NK-92 treated with Interleukin-12 subunit alpha and Interleukin-12 subunit beta, amount 100 ng/mL, for 24 hours (cell line): ENCODE measurements at regions not wholly inside any gene's neighbourhood (a gene's known extent, or its start where the extent isn't known, plus 50 kb on each side); places are given as distances from the start of the nearest gene placed in this dataset.

Experiments used
- DNase-seq: peaks from one replicate; lab custom pipeline; 2025; lab: John Stamatoyannopoulos, UW

DNA sequence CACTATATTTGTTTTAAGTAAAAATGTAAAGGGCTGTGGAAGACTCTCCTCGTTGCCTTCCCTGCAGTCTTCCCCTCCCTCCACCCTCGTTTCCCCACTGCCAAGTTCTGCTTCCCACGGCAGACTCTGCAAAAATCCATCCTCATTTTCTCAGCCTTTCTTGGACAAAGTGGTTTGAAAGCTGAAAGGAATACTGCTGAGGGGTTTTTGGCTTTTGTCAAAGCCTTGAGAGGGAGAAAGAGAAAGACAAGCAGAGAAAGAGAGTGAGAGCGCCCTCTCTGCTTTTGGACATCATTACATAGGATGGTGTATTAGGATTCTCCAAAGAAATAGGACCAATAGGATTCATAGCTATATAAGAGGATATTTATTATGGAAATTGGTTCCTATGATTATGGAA is 455.9 kb upstream of the SOX11 start:
- DNase-seq = no peak

DNA sequence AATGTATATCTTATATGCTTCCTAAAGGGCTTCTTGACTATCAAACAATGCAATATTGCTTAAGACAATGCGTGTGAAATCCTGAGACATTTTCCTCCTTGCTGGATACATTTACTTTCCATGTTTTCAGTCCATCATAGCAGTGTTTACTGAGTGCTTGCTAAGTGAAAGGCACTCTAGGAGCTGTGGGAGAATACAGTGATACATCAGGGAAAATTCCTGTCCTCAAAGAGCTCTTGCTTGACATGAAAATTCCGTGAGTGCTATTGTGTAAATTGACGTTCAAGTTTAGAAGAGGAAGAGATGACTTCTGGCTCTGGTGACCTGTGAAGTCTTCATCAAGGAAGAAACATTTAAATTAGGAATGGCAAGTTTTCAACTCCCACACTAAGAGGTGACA is 449.4 kb upstream of the SOX11 start:
- DNase-seq = no peak

DNA sequence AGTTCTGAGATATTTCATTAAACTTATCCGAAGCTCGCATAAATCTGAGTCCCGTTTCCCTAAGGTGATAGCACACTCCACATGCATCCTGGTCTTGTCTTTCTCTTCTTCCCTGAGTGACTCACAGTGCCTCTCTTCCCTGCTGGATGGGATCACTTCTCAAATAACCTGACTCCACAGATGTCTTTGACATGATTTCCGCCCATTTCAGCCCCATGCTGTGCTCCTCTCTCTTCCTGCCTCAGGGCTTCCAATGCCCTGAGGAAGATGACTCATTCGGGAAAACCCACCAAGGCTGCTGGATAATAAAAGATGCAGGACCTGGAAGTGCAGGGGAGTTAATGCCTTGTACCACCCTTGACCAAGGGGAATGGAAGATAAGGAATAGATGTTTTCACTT is 441.7 kb upstream of the SOX11 start:
- no peak for DNase-seq

DNA sequence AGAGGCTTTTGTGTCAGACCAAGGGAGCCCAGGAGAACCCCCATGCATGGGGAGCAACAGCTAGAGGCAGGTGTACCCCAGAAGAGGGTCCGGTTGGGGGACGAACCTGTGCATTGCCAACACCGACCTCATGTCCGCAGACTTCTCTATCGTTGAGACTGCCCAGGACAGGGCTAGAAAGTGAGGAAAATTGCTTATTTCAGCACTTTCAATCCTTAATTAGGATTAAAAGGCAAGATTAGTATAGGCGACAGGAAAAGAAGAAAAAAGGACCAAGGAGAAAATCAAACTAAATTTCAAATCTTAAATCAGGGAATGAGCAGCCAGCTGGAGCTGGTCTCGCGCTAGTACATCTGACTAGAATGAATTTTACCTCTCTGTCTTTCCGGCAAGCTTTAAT is 438.9 kb upstream of the SOX11 start:
- no peak for DNase-seq

DNA sequence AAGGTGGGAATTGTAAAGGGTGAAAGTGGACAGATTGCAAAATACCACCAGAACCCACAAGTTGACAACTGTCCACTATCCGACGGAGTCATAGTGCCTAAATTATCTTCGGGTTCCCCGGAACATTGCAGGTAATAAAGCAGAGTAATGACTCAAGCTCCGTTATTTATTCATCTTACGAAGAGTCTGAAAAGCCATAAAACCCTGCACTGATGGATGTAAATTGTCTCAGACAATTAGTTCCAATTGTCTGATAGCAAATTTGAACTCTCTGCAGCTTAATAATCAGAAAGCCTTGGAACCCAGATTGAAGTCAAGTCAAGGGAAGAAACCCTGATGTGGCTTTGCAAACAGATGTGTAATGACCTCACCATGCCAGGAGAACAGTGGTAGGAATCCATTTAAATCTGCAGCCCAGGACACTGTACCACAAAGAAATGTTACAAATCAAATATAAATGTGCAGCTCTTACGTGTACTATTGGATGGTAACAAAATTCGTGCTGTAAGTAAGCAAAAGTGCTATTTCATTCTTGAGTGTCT is 437.3 kb upstream of the SOX11 start:
- no peak for DNase-seq

DNA sequence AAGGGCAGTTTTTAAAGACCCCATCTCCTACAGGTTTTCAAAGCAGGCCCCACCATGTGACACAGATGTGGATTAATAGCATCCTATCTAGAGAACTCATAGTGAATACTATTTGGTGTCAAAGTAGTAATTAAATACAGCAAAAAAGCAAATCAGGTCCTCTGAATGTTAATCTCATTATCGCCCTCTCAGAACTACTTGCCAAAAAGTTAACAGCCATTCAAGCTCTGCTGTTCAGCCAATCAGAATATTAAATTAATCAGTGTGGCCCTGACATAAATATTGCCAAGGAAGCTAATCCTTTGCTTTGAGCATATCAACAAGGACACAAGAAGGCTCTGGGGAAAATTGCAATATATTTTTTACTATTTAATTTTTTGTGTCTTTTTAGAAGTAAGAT is 428.9 kb upstream of the SOX11 start:
- no peak for DNase-seq

DNA sequence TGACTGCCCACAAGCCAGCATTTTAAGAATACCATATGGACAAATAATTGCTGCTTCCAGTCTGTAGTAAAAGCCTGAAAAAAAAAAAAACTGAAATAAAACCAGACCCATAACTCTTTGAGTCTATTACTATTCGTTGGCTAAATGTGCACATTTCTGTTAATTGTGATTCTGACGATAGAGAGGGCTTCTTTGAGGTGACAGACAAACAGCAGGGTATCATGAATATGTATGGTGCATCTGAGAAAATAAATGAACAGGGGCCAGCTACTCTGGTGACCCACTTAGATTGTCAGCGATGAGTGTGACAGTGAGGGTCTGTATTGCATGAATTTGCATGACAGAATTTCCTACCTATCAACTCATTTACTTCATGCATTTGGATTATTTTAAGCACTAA is 427.8 kb upstream of the SOX11 start:
- no peak for DNase-seq

DNA sequence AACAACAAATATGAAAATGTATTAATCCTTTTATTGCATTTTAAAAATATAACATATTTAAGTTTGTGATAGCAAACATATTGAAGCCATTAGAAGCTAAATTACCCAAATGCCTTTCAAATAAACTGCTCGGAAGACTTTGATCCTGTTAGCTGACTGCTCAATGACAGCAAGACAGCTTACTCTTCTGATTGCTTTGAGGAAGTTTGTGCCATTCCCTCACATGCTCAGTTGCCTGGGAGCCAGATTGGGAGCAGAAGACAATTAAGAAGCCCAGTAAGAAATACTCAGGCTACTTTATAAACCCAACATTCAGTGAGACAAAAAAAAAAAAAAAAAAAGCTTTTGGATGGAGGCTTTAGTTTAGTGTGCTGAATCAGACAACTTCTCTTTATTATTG is 407.1 kb upstream of the SOX11 start:
- no peak for DNase-seq

DNA sequence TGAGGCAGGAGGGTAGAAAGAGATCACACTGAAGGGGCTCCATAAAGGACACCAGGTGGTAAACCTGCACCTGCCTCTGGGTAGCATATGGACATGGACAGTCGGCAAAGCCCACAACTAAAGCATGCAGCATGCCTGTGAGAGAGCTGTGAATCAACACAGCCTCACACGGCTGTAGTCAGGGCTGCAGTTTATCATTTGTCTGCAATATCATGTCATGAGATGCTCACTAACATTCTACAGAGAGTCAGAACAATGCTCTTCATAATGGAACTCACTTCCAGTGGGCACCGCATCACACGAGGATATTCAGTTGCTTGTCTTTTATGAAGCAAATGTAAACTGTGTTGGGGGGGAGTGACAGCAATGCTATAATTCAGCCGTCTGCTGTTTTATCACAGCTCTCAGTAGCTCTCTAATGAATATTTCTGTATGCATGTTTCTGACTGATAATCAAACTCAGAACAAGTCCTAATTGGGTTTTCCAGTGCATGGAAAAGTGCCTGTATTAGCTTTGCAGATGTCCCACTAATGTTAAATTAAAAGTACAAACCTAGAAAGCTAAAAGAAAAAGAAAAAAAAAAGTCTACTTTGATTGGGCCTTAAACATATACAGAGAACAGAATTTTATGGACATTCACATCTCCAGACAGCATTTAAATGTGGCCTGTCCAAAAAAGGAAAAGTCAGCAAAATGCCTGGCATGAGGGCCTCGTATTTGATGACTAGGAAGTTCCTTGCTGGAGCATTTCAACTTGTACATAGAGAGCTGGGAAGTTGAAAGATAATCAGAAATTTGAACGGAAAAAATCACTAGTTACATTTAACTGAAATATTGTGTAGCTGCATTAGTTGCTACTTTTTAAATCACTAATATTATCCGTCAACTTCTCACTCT is 406.1 kb upstream of the SOX11 start:
- DNase-seq = no peak

DNA sequence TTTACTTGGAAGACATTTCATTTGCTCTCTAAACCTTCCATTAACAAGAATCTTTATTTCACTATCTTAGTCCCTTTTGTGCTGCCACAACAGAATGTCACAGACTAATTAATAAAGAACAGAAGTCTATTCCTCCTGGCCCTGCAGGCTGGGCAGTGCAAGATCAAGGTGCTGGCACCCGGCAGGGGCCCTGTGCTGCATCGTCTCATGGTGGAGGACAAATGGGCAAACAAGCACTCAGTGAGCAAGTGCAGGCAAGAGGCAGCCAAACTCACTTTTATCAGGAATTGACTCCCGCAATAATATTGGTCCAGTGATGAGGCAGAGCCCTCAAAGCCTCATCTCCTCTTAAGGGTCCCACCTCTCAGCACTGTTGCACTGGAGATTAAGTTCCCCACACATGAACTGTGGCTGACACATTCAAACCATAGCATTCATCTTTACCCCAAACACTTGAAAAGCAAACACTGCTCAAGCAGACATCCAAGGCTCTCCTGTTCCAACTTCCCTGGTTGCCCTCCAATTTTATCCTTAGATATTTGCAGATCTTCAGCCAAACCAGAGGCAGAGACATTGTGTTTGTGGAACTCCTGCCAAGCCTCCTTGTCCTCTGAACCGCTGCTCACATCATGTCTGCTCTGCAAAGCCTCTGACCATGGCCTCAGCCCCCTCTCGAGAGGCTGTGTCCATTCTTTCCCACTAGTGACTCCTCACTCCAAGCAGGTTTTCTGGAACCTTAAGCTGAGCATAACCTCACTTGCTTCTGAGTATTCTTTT is 404.4 kb upstream of the SOX11 start:
- no peak for DNase-seq

DNA sequence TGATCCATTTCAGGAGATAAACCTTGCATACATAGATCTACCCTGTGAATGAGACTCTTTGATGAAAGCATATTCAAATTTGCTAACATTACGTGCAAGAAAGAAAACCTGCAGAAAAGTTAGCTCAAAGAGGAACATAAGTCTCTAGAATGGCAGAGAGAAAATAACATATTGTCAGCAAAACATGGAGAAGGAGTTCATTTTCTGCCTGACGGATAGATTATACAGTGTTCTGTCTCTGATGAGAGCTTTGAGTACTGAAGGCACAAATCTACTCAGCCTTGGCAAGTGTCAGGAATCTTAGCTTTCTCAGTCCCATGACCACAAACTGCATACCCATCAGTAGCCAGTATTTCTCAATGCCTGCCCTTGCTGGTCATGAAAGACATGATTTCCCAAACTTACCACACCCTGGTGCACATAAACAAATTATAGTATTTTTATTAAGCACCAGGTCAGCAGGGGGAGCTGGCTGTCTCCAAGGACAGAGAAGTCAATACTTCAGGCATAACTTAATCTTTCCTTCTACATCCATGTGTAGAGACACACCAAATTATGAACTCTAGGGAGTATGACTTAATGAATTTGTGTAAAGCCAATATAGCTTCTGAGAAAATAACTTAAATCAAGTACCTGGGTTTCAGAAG is 401.2 kb upstream of the SOX11 start:
- DNase-seq = no peak

DNA sequence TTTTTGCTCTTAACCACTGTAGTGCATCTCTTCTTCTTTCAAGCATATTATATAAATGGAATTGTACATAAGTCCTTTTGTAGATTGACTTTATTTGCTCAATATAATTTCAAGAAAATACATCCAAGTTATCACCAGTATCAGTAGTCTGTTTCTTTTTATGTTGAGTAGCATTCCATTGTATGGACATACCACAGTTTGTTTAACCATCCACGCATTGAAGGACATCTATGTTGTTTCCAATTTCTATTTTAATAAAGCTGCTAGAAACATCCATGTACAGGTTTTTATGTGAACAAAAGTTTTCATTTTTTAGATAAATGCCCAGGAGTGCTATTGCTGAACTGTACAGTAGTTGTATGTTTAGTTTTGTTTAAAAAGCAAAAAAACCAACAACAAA is 387.5 kb upstream of the SOX11 start:
- DNase-seq = no peak

DNA sequence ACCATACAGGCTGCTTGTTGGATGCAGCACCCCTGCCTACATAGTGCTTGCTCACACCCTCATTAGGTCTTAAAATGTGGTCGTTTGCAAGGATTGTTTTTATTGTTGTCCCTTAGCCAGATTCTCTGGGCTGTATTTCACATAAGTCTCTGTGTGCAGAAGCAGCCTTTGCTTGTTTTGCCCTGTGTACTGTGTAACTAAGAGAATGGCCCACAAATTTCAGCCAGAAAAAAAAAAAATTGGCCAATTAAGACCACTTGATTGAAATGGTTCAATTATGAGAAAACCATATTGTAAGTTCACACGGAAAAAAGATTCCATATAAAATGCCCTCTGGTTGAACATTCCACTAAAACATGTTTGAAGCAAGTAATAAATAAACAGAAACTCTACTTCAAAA is 377.1 kb upstream of the SOX11 start:
- DNase-seq = no peak

DNA sequence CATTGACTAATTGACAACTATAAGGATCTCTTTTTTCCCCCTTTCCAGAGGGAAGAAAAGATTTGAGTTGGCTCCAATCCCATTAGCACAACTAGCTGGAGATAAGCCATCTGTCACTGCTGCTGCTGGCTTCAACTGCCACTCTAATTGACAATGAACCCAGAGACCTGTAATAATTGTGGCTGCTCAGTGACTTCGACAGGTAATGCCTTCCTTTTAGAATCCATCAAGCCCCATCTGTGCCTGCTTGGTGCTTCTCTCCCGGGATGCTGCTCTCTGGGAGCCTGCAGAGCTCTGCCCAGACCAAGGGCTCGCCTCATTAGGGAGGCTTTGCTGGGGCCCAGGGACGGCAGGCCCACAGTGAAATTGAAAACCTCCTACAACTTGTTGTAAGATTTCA is 376.7 kb upstream of the SOX11 start:
- DNase-seq = no peak

DNA sequence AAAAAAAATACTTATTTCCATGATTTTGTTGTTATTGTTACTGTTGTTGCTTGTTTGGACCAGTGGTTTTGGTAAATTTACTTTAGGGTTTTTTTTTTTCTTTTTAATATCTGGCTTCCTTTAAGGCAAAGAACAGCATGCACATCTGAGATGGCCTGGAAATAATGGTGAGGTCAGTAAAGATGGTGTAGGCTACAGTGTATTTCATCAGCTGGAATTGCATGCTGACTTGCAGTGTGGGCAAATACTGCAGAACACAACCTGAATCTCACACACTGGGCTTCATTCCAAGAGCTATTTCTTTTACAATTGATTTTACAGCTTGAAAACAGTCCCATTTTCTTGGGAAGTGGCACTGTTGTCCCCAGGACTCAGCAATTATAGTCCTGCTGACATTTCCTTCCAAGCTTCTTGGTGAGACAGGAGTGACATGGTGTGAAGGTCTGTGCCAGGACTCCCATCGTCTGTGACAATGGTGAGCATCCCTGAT is 376.1 kb upstream of the SOX11 start:
- no peak for DNase-seq

DNA sequence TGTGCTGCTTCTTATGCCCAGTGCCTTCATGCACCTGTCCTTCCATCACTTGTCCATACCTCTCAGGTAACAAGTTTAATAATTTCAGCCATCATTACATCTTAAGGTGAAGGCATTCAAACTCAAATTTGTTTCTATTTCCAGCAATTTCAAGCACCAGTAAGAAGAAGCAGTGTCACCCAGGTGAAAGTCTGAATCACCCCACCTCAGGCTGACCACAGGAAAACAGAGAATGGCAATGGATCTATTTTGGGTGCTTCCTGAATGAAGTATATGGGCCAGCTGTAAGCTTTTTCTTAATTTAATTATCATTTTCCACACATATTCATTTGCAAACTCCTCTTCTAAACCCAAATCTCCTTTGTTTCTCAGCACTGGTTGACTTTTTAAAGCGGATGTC is 372.7 kb upstream of the SOX11 start:
- DNase-seq = no peak

DNA sequence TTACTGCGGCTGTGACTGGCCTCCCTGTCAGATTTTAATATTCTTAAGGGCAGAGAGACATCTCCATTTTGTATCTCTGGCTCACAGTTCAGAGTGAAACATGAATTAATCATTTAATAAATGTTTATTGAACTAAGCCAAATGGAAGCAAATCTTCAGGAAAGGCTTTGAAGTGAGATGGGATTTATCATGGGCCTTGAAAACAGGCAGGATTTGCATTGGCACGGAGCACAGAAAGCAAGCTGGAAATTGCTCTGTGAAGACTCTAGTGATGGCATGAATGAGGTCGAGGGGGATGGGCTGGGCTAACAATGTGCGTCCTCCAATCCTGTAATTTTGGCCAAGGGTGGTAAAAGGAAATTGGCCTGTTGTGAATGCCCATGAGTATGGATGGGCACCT is 369.8 kb upstream of the SOX11 start:
- DNase-seq = no peak

DNA sequence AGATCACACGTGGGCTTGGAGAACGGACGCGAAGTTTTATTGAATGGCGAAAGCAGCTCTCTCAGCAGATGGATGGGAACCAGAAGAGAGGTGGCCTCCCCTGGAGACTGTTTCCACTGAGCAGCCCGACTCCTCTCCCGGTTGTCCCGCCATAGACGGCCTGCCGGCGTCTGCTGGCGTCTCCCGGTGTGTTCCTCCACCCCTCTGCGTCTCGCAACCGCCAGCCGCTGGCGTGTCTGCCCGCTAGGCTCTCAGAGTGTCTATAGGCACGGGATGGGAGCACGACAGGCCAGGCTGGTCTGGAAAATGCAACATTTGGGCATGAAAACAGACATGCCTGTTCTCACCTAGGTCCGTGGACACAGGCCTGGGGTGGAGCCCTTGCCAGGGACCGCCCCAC is 366.7 kb upstream of the SOX11 start:
- DNase-seq = no peak

DNA sequence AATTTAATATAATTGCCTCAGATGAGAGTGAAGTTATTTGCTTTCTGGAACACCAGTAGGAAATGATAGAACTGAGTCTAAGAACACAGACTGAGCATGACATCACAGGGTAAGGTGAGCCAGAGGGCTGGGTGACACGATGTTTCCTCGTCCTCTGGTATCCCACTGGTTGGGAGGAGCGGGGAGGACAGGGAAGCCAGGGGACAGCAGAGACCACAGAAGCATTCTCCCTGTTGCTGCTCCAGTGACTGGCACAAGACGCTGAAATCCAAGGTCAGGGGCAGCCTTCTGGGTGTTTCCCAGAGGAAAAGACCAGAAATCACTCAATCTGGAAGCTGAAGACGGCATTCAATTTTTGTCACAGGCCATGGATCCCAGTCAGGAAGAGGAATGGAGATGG is 363.4 kb upstream of the SOX11 start:
- DNase-seq = no peak

DNA sequence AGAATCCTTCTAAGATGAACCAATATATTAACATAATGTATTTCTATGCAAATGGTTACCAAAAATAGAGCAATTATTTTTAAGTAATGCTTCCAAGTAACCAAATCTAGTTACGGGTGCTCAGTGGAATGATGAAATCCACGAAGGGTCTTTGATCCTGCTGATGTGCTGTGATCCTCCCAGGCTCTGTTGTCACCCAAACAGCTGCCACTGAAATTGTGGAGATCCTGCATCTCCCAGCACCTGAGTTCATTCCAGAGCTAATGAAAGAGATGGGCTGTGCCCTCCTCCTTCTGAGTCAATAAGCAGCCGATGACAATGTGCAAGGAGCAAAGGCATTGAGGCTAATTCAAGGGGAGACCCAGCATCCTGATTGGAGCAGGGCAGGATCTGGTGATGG is 362.4 kb upstream of the SOX11 start:
- no peak for DNase-seq

DNA sequence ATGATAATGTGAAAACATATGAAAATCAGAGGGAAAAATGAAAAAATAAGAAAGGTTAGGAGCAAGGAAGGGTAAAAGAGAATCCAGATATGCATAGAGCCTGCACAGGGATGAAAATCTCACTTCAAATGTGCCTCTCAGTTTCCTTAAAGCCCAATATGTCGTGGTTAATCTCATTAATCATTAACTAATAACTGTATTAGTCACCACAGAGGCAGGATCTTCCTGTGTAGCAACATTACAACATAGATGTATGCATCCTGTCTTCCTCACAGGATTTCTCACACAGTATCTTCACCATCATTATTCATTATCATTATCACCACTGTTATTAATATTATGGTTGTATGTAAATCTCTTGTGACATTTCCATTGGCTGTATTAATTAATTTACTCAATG is 361.2 kb upstream of the SOX11 start:
- no peak for DNase-seq

DNA sequence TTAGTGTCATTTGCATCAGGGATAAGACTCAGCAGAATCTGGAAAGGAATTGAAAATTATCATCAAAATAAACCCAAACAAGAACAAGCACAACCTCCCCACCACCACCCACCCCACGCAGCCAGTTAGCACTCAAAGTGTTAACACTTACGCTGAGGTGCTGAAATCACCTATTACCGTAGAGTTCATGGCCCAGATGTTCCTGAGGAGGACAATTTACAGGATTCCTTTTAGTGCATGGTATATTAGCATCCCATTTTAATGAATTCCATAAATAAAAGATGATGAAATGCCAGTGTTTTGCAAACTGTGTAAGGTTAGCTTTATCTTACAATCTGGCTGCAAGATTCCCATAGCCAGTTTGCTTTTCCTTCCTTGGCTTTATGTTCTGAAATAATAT is 359.3 kb upstream of the SOX11 start:
- no peak for DNase-seq

DNA sequence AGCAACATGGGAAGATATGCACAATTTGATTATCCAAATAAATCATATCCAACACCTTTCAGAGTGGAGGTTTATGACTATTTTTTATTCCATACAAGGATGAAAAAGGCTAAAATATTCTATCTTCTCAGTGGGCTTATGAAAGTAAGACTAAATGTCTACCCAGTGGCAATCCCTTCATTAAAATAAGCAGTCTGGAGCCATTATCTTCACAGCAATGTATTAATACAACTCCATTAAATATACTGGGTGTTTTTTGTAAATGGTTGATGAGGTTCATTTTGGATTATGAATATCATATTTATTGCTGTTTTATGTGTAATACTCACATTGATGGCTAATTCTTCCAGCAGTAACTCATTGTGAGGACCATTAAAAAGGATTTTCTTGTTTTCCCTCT is 352.7 kb upstream of the SOX11 start:
- no peak for DNase-seq
